ENCODE measurements at regions not wholly inside any gene's neighbourhood (a gene's known extent, or its start where the extent isn't known, plus 50 kb on each side); places are given as distances from the start of the nearest gene placed in this dataset.

- DNase-seq (ENCODE audit: low read depth, low spot score): no peak
Observed at GRCh38 chr9:126125577-126125976, 201.1 kb upstream of the MVB12B start.

- DNase-seq (ENCODE audit: low read depth, low spot score): no peak
Observed at GRCh38 chr9:126125992-126126409, 200.6 kb upstream of the MVB12B start.

- no peak for DNase-seq (ENCODE audit: low read depth, low spot score)
Observed at GRCh38 chr9:126126807-126127206, 199.8 kb upstream of the MVB12B start.

- DNase-seq (ENCODE audit: low read depth, low spot score): no peak
Observed at GRCh38 chr9:126127591-126127990, 199.0 kb upstream of the MVB12B start.

- DNase-seq (ENCODE audit: low read depth, low spot score): no peak
Observed at GRCh38 chr9:126128494-126129142, 198.0 kb upstream of the MVB12B start.

- no peak for DNase-seq (ENCODE audit: low read depth, low spot score)
Observed at GRCh38 chr9:126131066-126132010, 195.3 kb upstream of the MVB12B start.

GRCh38 chr9:126132746-126133145, 193.9 kb upstream of the MVB12B start:
- DNase-seq (ENCODE audit: low read depth, low spot score): no peak

- DNase-seq (ENCODE audit: low read depth, low spot score): no peak
Observed at GRCh38 chr9:126144196-126144595, 182.4 kb upstream of the MVB12B start.

GRCh38 chr9:126144603-126145456, 181.8 kb upstream of the MVB12B start:
- no peak for DNase-seq (ENCODE audit: low read depth, low spot score)

GRCh38 chr9:126145887-126146253, 180.8 kb upstream of the MVB12B start:
- DNase-seq (ENCODE audit: low read depth, low spot score): no peak

- no peak for DNase-seq (ENCODE audit: low read depth, low spot score)
Observed at GRCh38 chr9:126146254-126147145, 180.1 kb upstream of the MVB12B start.

GRCh38 chr9:126147186-126147935, 179.3 kb upstream of the MVB12B start:
- no peak for DNase-seq (ENCODE audit: low read depth, low spot score)

GRCh38 chr9:126147936-126148870, 178.4 kb upstream of the MVB12B start:
- DNase-seq (ENCODE audit: low read depth, low spot score): no peak

GRCh38 chr9:126148994-126149393, 177.6 kb upstream of the MVB12B start:
- no peak for DNase-seq (ENCODE audit: low read depth, low spot score)

- DNase-seq (ENCODE audit: low read depth, low spot score): no peak
Observed at GRCh38 chr9:126149661-126150060, 177.0 kb upstream of the MVB12B start.

GRCh38 chr9:126150411-126151030, 176.1 kb upstream of the MVB12B start:
- DNase-seq (ENCODE audit: low read depth, low spot score): no peak

- DNase-seq (ENCODE audit: low read depth, low spot score): no peak
Observed at GRCh38 chr9:126151031-126151685, 175.5 kb upstream of the MVB12B start.

- DNase-seq (ENCODE audit: low read depth, low spot score): no peak
Observed at GRCh38 chr9:126151686-126152134, 174.9 kb upstream of the MVB12B start.

Measured in pulmonary artery endothelial cell (primary cell).